HEK293 (cell line): ENCODE measurements at regions not wholly inside any gene's neighbourhood (a gene's known extent, or its start where the extent isn't known, plus 50 kb on each side); places are given as distances from the start of the nearest gene placed in this dataset.

Experiments used
- CTCF ChIA-PET: fragments of 350-600 bp; formaldehyde crosslinking; extraction: SDS; loops from one replicate; lab custom pipeline; 2021; ENCODE audit warnings: antibody characterized with exemption; lab: Yijun Ruan, JAX
- POLR2A ChIA-PET: fragments of 300-600 bp; formaldehyde crosslinking; extraction: SDS; loops from one replicate; lab custom pipeline; 2020; ENCODE audit warnings: antibody characterized with exemption, inconsistent platforms; lab: Yijun Ruan, JAX
- H3K27ac ChIP-seq: fragments of 200-500 bp; sonication (Bioruptor generic); 2 replicates; pipeline ENCODE4 v1.5.1; 2014; ENCODE audit warnings: low read depth, low read length, control low read depth, inconsistent platforms; ENCODE audit errors: extremely low read depth
- H3K36me3 ChIP-seq, 2 experiments: fragments of 200-500 bp in 1 of 2; sonication (Bioruptor generic) in 1 of 2; 1 replicate in 1 of 2; 2 replicates in 1 of 2; pipeline ENCODE4 v1.5.1; 2014 to 2017; ENCODE audit warnings: inconsistent platforms in 2 of 2, low read length in 2 of 2; ENCODE audit not compliant: control insufficient read depth in 2 of 2, insufficient read depth in 1 of 2
- H3K4me1 ChIP-seq: fragments of 200-500 bp; sonication (Bioruptor generic); 2 replicates; pipeline ENCODE4 v1.5.1; 2014; ENCODE audit warnings: mild to moderate bottlenecking, low read length, inconsistent platforms; ENCODE audit not compliant: control insufficient read depth, insufficient read depth
- H3K4me3 ChIP-seq: 2 replicates; pipeline ENCODE4 v1.5.1; 2011; ENCODE audit warnings: low read depth, mild to moderate bottlenecking, control low read depth, low read length, moderate library complexity
- H3K9me3 ChIP-seq: fragments of 200-500 bp; sonication (Bioruptor generic); 2 replicates; pipeline ENCODE4 v1.5.1; 2014; ENCODE audit warnings: low read depth, low read length, inconsistent platforms; ENCODE audit not compliant: control insufficient read depth, insufficient read depth
- GLI4 ChIP-seq: fragments of 450-650 bp; formaldehyde crosslinking; IDR thresholded peaks from 2 replicates; pipeline ENCODE4 v1.5.1; 2016; ENCODE audit warnings: missing biosample characterization, missing genetic modification characterization
- HOXD13 ChIP-seq: sonication (generic); formaldehyde crosslinking; IDR thresholded peaks from 2 replicates; pipeline ENCODE4 v1.8.0; 2022; ENCODE audit warnings: missing genetic modification reagents, borderline replicate concordance
- OSR2 ChIP-seq: fragments of 450-650 bp; formaldehyde crosslinking; IDR thresholded peaks from 2 replicates; pipeline ENCODE4 v1.5.1; 2016; ENCODE audit warnings: missing biosample characterization, missing genetic modification characterization
- SCRT1 ChIP-seq: fragments of 450-650 bp; formaldehyde crosslinking; IDR thresholded peaks from 2 replicates; pipeline ENCODE4 v1.5.1; 2016; ENCODE audit warnings: missing biosample characterization, missing genetic modification characterization, borderline replicate concordance
- SETDB1 ChIP-seq: IDR thresholded peaks from one replicate; pipeline ENCODE4 v1.6.1; 2017; ENCODE audit warnings: mild to moderate bottlenecking, low read length, moderate library complexity, mixed read lengths; ENCODE audit not compliant: insufficient read length
- ZBTB17 ChIP-seq: fragments of 450-650 bp; formaldehyde crosslinking; IDR thresholded peaks from 2 replicates; pipeline ENCODE4 v1.5.1; 2016; ENCODE audit warnings: missing biosample characterization, missing genetic modification characterization
- ZBTB44 ChIP-seq: fragments of 450-650 bp; IDR thresholded peaks from 2 replicates; pipeline ENCODE4 v1.5.1; 2018; ENCODE audit warnings: missing biosample characterization, mild to moderate bottlenecking, missing genetic modification characterization
- ZNF112 ChIP-seq: fragments of 450-650 bp; formaldehyde crosslinking; IDR thresholded peaks from 2 replicates; pipeline ENCODE4 v1.5.0; 2017; ENCODE audit warnings: missing biosample characterization, missing genetic modification characterization
- ZNF133 ChIP-seq: fragments of 450-650 bp; formaldehyde crosslinking; IDR thresholded peaks from 2 replicates; pipeline ENCODE4 v1.5.1; 2016; ENCODE audit warnings: missing biosample characterization, missing genetic modification characterization
- ZNF155 ChIP-seq: fragments of 450-650 bp; formaldehyde crosslinking; IDR thresholded peaks from 2 replicates; pipeline ENCODE4 v1.5.1; 2016; ENCODE audit warnings: missing biosample characterization, missing genetic modification characterization
- ZNF23 ChIP-seq: fragments of 450-650 bp; formaldehyde crosslinking; IDR thresholded peaks from 2 replicates; pipeline ENCODE4 v1.5.1; 2016; ENCODE audit warnings: missing biosample characterization, missing genetic modification characterization, borderline replicate concordance
- ZNF341 ChIP-seq: fragments of 450-650 bp; formaldehyde crosslinking; IDR thresholded peaks from 2 replicates; pipeline ENCODE4; 2016; ENCODE audit warnings: low read depth, missing biosample characterization, missing genetic modification characterization
- ZNF362 ChIP-seq: fragments of 450-650 bp; formaldehyde crosslinking; IDR thresholded peaks from 2 replicates; pipeline ENCODE4 v1.5.1; 2016; ENCODE audit warnings: missing biosample characterization, missing genetic modification characterization
- ZNF48 ChIP-seq: fragments of 450-650 bp; formaldehyde crosslinking; IDR thresholded peaks from 2 replicates; pipeline ENCODE4 v1.5.1; 2016; ENCODE audit warnings: missing biosample characterization, missing genetic modification characterization
- ZNF701 ChIP-seq: fragments of 450-650 bp; formaldehyde crosslinking; IDR thresholded peaks from 2 replicates; pipeline ENCODE4 v1.5.1; 2016; ENCODE audit warnings: missing biosample characterization, missing genetic modification characterization
- ZNF76 ChIP-seq: fragments of 450-650 bp; formaldehyde crosslinking; IDR thresholded peaks from 2 replicates; pipeline ENCODE4; 2016; ENCODE audit warnings: low read depth, missing biosample characterization, missing genetic modification characterization, borderline replicate concordance
- ZNF768 ChIP-seq: fragments of 450-650 bp; formaldehyde crosslinking; IDR thresholded peaks from 2 replicates; pipeline ENCODE4 v1.5.1; 2018; ENCODE audit warnings: missing biosample characterization, mild to moderate bottlenecking, missing genetic modification characterization
- TF ChIP-seq, protein P1 (sequence below): fragments of 450-650 bp; formaldehyde crosslinking; IDR thresholded peaks from 2 replicates; pipeline ENCODE4 v1.5.1; 2017; ENCODE audit warnings: missing biosample characterization, missing genetic modification characterization
- TF ChIP-seq, protein P2 (sequence below): fragments of 450-650 bp; formaldehyde crosslinking; IDR thresholded peaks from 2 replicates; pipeline ENCODE4 v1.5.1; 2016; ENCODE audit warnings: missing biosample characterization, missing genetic modification characterization, borderline replicate concordance
- TF ChIP-seq, protein P3 (sequence below): fragments of 450-650 bp; formaldehyde crosslinking; IDR thresholded peaks from 2 replicates; pipeline ENCODE4 v1.5.1; 2016; ENCODE audit warnings: missing biosample characterization, missing genetic modification characterization

DNA sequence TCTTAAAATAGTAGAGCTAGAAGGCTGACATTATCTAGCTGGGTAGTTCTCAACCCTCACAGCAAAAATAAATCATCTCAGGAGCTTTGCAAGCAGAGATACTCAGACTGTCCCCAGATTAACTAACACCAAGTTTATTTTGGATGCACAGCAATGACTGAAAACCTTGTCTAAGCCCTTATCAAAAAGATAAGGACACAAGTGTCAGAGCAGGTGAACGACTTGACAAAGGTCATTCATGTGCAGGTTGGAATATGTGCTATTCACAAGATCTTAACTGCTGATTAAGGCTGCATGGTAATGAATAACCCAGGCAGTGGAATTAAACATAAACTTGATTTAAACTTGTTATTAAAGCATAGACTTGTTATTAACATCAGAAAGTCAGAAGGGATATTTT is 246.6 kb downstream of the BTG1 start (continued):
- TF ChIP-seq, protein P1, sequence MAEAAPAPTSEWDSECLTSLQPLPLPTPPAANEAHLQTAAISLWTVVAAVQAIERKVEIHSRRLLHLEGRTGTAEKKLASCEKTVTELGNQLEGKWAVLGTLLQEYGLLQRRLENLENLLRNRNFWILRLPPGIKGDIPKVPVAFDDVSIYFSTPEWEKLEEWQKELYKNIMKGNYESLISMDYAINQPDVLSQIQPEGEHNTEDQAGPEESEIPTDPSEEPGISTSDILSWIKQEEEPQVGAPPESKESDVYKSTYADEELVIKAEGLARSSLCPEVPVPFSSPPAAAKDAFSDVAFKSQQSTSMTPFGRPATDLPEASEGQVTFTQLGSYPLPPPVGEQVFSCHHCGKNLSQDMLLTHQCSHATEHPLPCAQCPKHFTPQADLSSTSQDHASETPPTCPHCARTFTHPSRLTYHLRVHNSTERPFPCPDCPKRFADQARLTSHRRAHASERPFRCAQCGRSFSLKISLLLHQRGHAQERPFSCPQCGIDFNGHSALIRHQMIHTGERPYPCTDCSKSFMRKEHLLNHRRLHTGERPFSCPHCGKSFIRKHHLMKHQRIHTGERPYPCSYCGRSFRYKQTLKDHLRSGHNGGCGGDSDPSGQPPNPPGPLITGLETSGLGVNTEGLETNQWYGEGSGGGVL: no peak
- no peak for TF ChIP-seq ZNF768

DNA sequence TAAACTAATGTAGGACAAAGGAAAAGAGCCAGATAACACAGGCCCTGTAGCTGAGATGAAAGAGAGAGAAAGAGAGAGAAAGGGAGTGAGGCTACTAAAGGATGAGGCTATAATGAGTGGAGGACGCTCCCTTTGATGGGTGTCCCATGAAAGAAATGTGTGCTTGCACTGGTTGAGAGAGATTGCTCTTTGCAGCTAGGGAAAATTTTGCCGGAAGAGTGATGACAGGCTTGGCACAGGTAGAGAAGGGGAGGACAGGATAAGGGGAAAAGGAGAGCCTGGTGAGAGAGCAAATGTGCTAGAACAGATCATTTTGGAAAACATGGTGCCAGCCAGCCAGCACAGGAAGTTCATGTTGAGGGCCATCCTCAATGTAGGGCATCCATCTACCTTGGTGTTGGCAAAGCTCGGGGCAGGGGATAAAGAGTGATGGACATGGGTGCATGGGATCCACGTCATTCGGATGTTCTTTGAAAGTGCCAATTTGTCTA is 248.6 kb downstream of the BTG1 start:
- TF ChIP-seq ZBTB44 (tag by site-specific recombination) (no peak), ZNF155 (no peak), ZNF48 (tag by site-specific recombination) (no peak), ZNF701 (tag by site-specific recombination) (no peak), ZNF362 (tag by site-specific recombination) (no peak), ZNF76 (tag by site-specific recombination) (no peak), GLI4 (tag by site-specific recombination) (no peak), ZNF133 (tag by site-specific recombination) (no peak), HOXD13 (CRISPR knock-in tag) (no peak), OSR2 (tag by site-specific recombination) (no peak), SETDB1 (no peak), ZNF23 (no peak), ZNF341 (tag by site-specific recombination) (no peak), ZNF112 (tag by site-specific recombination) (no peak), ZBTB17 (no peak), SCRT1 (tag by site-specific recombination) (no peak)
- TF ChIP-seq, protein P2, sequence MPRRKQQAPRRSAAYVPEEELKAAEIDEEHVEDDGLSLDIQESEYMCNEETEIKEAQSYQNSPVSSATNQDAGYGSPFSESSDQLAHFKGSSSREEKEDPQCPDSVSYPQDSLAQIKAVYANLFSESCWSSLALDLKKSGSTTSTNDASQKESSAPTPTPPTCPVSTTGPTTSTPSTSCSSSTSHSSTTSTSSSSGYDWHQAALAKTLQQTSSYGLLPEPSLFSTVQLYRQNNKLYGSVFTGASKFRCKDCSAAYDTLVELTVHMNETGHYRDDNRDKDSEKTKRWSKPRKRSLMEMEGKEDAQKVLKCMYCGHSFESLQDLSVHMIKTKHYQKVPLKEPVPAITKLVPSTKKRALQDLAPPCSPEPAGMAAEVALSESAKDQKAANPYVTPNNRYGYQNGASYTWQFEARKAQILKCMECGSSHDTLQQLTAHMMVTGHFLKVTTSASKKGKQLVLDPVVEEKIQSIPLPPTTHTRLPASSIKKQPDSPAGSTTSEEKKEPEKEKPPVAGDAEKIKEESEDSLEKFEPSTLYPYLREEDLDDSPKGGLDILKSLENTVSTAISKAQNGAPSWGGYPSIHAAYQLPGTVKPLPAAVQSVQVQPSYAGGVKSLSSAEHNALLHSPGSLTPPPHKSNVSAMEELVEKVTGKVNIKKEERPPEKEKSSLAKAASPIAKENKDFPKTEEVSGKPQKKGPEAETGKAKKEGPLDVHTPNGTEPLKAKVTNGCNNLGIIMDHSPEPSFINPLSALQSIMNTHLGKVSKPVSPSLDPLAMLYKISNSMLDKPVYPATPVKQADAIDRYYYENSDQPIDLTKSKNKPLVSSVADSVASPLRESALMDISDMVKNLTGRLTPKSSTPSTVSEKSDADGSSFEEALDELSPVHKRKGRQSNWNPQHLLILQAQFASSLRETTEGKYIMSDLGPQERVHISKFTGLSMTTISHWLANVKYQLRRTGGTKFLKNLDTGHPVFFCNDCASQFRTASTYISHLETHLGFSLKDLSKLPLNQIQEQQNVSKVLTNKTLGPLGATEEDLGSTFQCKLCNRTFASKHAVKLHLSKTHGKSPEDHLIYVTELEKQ: no peak
- TF ChIP-seq, protein P3, sequence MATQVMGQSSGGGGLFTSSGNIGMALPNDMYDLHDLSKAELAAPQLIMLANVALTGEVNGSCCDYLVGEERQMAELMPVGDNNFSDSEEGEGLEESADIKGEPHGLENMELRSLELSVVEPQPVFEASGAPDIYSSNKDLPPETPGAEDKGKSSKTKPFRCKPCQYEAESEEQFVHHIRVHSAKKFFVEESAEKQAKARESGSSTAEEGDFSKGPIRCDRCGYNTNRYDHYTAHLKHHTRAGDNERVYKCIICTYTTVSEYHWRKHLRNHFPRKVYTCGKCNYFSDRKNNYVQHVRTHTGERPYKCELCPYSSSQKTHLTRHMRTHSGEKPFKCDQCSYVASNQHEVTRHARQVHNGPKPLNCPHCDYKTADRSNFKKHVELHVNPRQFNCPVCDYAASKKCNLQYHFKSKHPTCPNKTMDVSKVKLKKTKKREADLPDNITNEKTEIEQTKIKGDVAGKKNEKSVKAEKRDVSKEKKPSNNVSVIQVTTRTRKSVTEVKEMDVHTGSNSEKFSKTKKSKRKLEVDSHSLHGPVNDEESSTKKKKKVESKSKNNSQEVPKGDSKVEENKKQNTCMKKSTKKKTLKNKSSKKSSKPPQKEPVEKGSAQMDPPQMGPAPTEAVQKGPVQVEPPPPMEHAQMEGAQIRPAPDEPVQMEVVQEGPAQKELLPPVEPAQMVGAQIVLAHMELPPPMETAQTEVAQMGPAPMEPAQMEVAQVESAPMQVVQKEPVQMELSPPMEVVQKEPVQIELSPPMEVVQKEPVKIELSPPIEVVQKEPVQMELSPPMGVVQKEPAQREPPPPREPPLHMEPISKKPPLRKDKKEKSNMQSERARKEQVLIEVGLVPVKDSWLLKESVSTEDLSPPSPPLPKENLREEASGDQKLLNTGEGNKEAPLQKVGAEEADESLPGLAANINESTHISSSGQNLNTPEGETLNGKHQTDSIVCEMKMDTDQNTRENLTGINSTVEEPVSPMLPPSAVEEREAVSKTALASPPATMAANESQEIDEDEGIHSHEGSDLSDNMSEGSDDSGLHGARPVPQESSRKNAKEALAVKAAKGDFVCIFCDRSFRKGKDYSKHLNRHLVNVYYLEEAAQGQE (tag by site-specific recombination): no peak

More for the DNA sequence above, 248.6 kb downstream of the BTG1 start:
- H3K9me3 ChIP-seq: no peaks in the 10 kb centered on the region
- no peaks in the 10 kb centered on the region for H3K36me3 ChIP-seq
- ChIA-PET POLR2A (no interaction called here), CTCF (no interaction called here)
- H3K4me1 ChIP-seq: no peaks in the 10 kb centered on the region
- no peak overlapping the region for H3K4me3 ChIP-seq
- H3K27ac ChIP-seq: no peak overlapping the region
